ENCODE measurements at regions not wholly inside any gene's neighbourhood (a gene's known extent, or its start where the extent isn't known, plus 50 kb on each side); places are given as distances from the start of the nearest gene placed in this dataset.

GRCh38 chr13:74032325-74032724 is 101.9 kb downstream of the KLF12 start:
- no peaks in the 10 kb centered on the region for H3K27me3 Mint-ChIP-seq
- H3K27ac Mint-ChIP-seq = no peak overlapping the region
- ChIA-PET POLR2A (interaction anchor here (1.6 kb wide), 1 partner anchor 100 kb away, joined by 3 read pairs; no protein-coding TSS in a partner anchor), CTCF (no interaction called here)
- TF ChIP-seq CTCF (IDR thresholded peaks at IDR 0.05) = no peak
- peaks cover 5% of the 10 kb centered on the region for H3K36me3 Mint-ChIP-seq (ENCODE audit: low read depth)
- no peak for ATAC-seq
- intact Hi-C loops (cut with micrococcal nuclease) = no loop called here
- H3K4me1 Mint-ChIP-seq (ENCODE audit: low read depth) = peaks cover 49% of the 10 kb centered on the region
- peaks cover 2% of the 10 kb centered on the region for H3K9me3 Mint-ChIP-seq
- DNase-seq = no peak
- H3K4me3 Mint-ChIP-seq = no peak overlapping the region

- Mint-ChIP-seq H3K4me3 (peak overlapping the region; percentile 75), H3K9me3 (peaks cover 15% of the 10 kb centered on the region), H3K27me3 (no peaks in the 10 kb centered on the region), H3K27ac (peak overlapping the region; percentile 97), H3K36me3 (ENCODE audit: low read depth) (peaks cover 20% of the 10 kb centered on the region), H3K4me1 (ENCODE audit: low read depth) (peaks cover 72% of the 10 kb centered on the region)
- no peak for DNase-seq
- CTCF ChIA-PET = interaction anchor here (0.9 to 1.3 kb wide), 5 partner anchors 9 to 48 kb away, joined by 3 to 8 read pairs (median 3); no protein-coding TSS in a partner anchor
- ATAC-seq = peak; percentile 41
- intact Hi-C loops (cut with micrococcal nuclease) = loop anchor here (5.0 kb wide), 1 partner anchor 105 kb away; the partner anchor contains the start of gene KLF12
- TF ChIP-seq CTCF (IDR thresholded peaks at IDR 0.05) = no peak
- POLR2A ChIA-PET = interaction anchor here (0.6 to 1.6 kb wide), 4 partner anchors 35 to 153 kb away, joined by 3 to 7 read pairs (median 4); no protein-coding TSS in a partner anchor
Observed at GRCh38 chr13:74027161-74027779, 106.9 kb downstream of the KLF12 start.

- TF ChIP-seq CTCF (IDR thresholded peaks at IDR 0.05) = no peak
- H3K27ac Mint-ChIP-seq = peak overlapping the region; percentile 97
- H3K27me3 Mint-ChIP-seq = no peaks in the 10 kb centered on the region
- ATAC-seq = peak; percentile 96
- intact Hi-C loops (cut with micrococcal nuclease) = loop anchor here (5.0 kb wide), 1 partner anchor 106 kb away; the partner anchor contains the start of gene KLF12
- H3K4me1 Mint-ChIP-seq (ENCODE audit: low read depth) = peaks cover 75% of the 10 kb centered on the region
- H3K9me3 Mint-ChIP-seq = peaks cover 19% of the 10 kb centered on the region
- DNase-seq = peak; percentile 83
- peaks cover 25% of the 10 kb centered on the region for H3K36me3 Mint-ChIP-seq (ENCODE audit: low read depth)
- ChIA-PET CTCF (interaction anchor here (0.9 to 1.3 kb wide), 4 partner anchors 10 to 48 kb away, joined by 3 to 8 read pairs (median 3); no protein-coding TSS in a partner anchor), POLR2A (interaction anchor here (0.6 to 1.6 kb wide), 3 partner anchors 35 to 108 kb away, joined by 3 to 7 read pairs (median 4); no protein-coding TSS in a partner anchor)
- peak overlapping the region; percentile 75 for H3K4me3 Mint-ChIP-seq
Observed at GRCh38 chr13:74026753-74027152, 107.5 kb downstream of the KLF12 start.

GRCh38 chr13:74025369-74025768 is 108.8 kb downstream of the KLF12 start:
- no peaks in the 10 kb centered on the region for H3K27me3 Mint-ChIP-seq
- TF ChIP-seq CTCF (IDR thresholded peaks at IDR 0.05) = no peak
- no peak for ATAC-seq
- intact Hi-C loops (cut with micrococcal nuclease) = loop anchor here (5.0 kb wide), 1 partner anchor 107 kb away; the partner anchor contains the start of gene KLF12
- H3K4me1 Mint-ChIP-seq (ENCODE audit: low read depth) = peaks cover 74% of the 10 kb centered on the region
- CTCF ChIA-PET = interaction anchor here (0.8 to 1.8 kb wide), 6 partner anchors 9 to 261 kb away, joined by 3 to 7 read pairs (median 4); no protein-coding TSS in a partner anchor
- peak overlapping the region; percentile 29 for H3K4me3 Mint-ChIP-seq
- H3K27ac Mint-ChIP-seq = peak overlapping the region; percentile 73
- POLR2A ChIA-PET = interaction anchor here (0.7 kb wide), 2 partner anchors 74 to 104 kb away, joined by 3 to 4 read pairs; no protein-coding TSS in a partner anchor
- no peak for DNase-seq
- H3K9me3 Mint-ChIP-seq = peaks cover 17% of the 10 kb centered on the region
- peaks cover 31% of the 10 kb centered on the region for H3K36me3 Mint-ChIP-seq (ENCODE audit: low read depth)

GRCh38 chr13:74024856-74025255 is 109.3 kb downstream of the KLF12 start:
- Mint-ChIP-seq H3K36me3 (ENCODE audit: low read depth) (peaks cover 34% of the 10 kb centered on the region), H3K4me3 (peak overlapping the region; percentile 29), H3K27me3 (no peaks in the 10 kb centered on the region), H3K4me1 (ENCODE audit: low read depth) (peaks cover 72% of the 10 kb centered on the region), H3K27ac (peak overlapping the region; percentile 73), H3K9me3 (peaks cover 19% of the 10 kb centered on the region)
- ChIA-PET POLR2A (interaction anchor here (0.7 kb wide), 1 partner anchor 104 kb away, joined by 4 read pairs; no protein-coding TSS in a partner anchor), CTCF (interaction anchor here (0.7 to 1.8 kb wide), 11 partner anchors 9 to 284 kb away, joined by 3 to 7 read pairs (median 3); no protein-coding TSS in a partner anchor)
- intact Hi-C loops (cut with micrococcal nuclease) = loop anchor here (5.0 kb wide), 1 partner anchor 107 kb away; the partner anchor contains the start of gene KLF12
- no peak for ATAC-seq
- TF ChIP-seq CTCF (IDR thresholded peaks at IDR 0.05) = no peak
- no peak for DNase-seq
